ENCODE measurements at regions not wholly inside any gene's neighbourhood (a gene's known extent, or its start where the extent isn't known, plus 50 kb on each side); places are given as distances from the start of the nearest gene placed in this dataset.

GRCh38 chr5:72687288-72687687, 129.2 kb upstream of the TNPO1 start:
- no peak for TF ChIP-seq CTCF (IDR thresholded peaks at IDR 0.05)
- TF ChIP-seq EZH2 (IDR thresholded peaks at IDR 0.05) = no peak
